B cell (primary cell): ENCODE measurements at regions not wholly inside any gene's neighbourhood (a gene's known extent, or its start where the extent isn't known, plus 50 kb on each side); places are given as distances from the start of the nearest gene placed in this dataset.

Source experiments
- ATAC-seq: fragments of 200-7000 bp; cut with Tn5 transposase; one replicate; pipeline ENCODE4 v1.10.0; 2021; ENCODE audit warnings: low read depth, mild to moderate bottlenecking, moderate number of reproducible peaks, moderate library complexity
- CTCF ChIA-PET: fragments of 350-600 bp; sonication (Branson Sonifier 250); formaldehyde crosslinking; loops from one replicate; lab custom pipeline; 2021; ENCODE audit warnings: antibody characterized with exemption, inconsistent platforms; lab: Charles Lee
- POLR2A ChIA-PET: fragments of 350-600 bp; sonication (Branson Sonifier 250); formaldehyde crosslinking; loops from one replicate; lab custom pipeline; 2021; ENCODE audit warnings: antibody characterized with exemption; lab: Charles Lee
- DNase-seq: peaks from one replicate; pipeline ENCODE4 v3.0.0; 2013
- H2AFZ ChIP-seq: 2 replicates; pipeline ENCODE4 v1.6.1; 2012; ENCODE audit warnings: mild to moderate bottlenecking, low read depth, low read length; ENCODE audit not compliant: insufficient read depth, poor library complexity, severe bottlenecking
- H3K27ac ChIP-seq, 2 donors: 1 replicate in 1 of 2; 2 replicates in 1 of 2; pipeline ENCODE4 v1.5.1; 2012 to 2013; ENCODE audit warnings: low read length in 2 of 2, mild to moderate bottlenecking in 2 of 2, moderate library complexity in 1 of 2
- H3K27me3 ChIP-seq, 4 experiments: fragments of 200-600 bp in 1 of 4; sonication (generic) in 1 of 4; replicated peaks in 1 of 4; 1 replicate in 2 of 4; 2 replicates in 2 of 4; pipeline versions ENCODE4 v1.6.1 to v1.7.0; 2013 to 2016; ENCODE audit warnings: low read length in 3 of 4, mild to moderate bottlenecking in 2 of 4, mixed read lengths in 1 of 4, moderate library complexity in 1 of 4; ENCODE audit not compliant: insufficient read depth in 4 of 4, control insufficient read depth in 3 of 4; ENCODE audit errors: control extremely low read depth in 1 of 4
- H3K36me3 ChIP-seq, 2 experiments: replicated peaks in 1 of 2; 1 replicate in 1 of 2; 2 replicates in 1 of 2; pipeline versions ENCODE4 v1.6.1 to v1.7.1; 2013; ENCODE audit warnings: low read length in 1 of 2; ENCODE audit not compliant: insufficient read depth in 2 of 2, control insufficient read depth in 1 of 2; ENCODE audit errors: control extremely low read depth in 1 of 2, extremely low read depth in 1 of 2
- H3K4me1 ChIP-seq, 2 donors: fragments of 200-600 bp in 1 of 2; sonication (generic) in 1 of 2; 1 replicate in 1 of 2; 2 replicates in 1 of 2; pipeline versions ENCODE4 v1.5.1 to v1.6.1; 2013 to 2017; ENCODE audit warnings: low read length in 2 of 2; ENCODE audit not compliant: control insufficient read depth in 2 of 2, insufficient read depth in 2 of 2
- H3K4me2 ChIP-seq: replicated peaks from 2 replicates; pipeline ENCODE3; 2012; ENCODE audit warnings: mild to moderate bottlenecking, low read depth, low read length; ENCODE audit not compliant: poor library complexity, severe bottlenecking
- H3K4me3 ChIP-seq, 5 experiments: fragments of 200-600 bp in 1 of 5; sonication (generic) in 1 of 5; 1 replicate in 3 of 5; 2 replicates in 2 of 5; pipeline versions ENCODE4 v1.5.1 to v1.7.0; 2011 to 2016; ENCODE audit warnings: low read length in 4 of 5, mild to moderate bottlenecking in 4 of 5, low read depth in 2 of 5, control low read depth in 1 of 5, moderate library complexity in 1 of 5; ENCODE audit not compliant: insufficient read depth in 1 of 5; ENCODE audit errors: control extremely low read depth in 1 of 5, extremely low read depth in 1 of 5
- H3K79me2 ChIP-seq: fragments of 200-600 bp; sonication (generic); one replicate; pipeline ENCODE4 v1.6.0; 2016; ENCODE audit warnings: low read length; ENCODE audit not compliant: control insufficient read depth, insufficient read depth
- H3K9ac ChIP-seq: fragments of 200-600 bp; sonication (generic); 2 replicates; pipeline ENCODE4 v1.6.1; 2017; ENCODE audit warnings: mild to moderate bottlenecking, low read length, moderate library complexity
- H3K9me3 ChIP-seq, 3 donors: one replicate each; pipeline versions ENCODE4 v1.6.1 to v1.7.1; 2013; ENCODE audit warnings: low read length in 2 of 3; ENCODE audit not compliant: control insufficient read depth in 2 of 3, insufficient read depth in 1 of 3; ENCODE audit errors: control extremely low read depth in 1 of 3
- H4K20me1 ChIP-seq: 2 replicates; pipeline ENCODE4 v1.6.0; 2012; ENCODE audit warnings: mild to moderate bottlenecking, low read length; ENCODE audit not compliant: insufficient read depth, control insufficient read depth, poor library complexity, severe bottlenecking
- H3K27ac Mint-ChIP-seq: one replicate; pipeline ENCODE4 v1.8.0; 2021; ENCODE audit warnings: mixed read lengths
- H3K27me3 Mint-ChIP-seq: one replicate; pipeline ENCODE4 v1.8.0; 2021; ENCODE audit warnings: mixed read lengths
- H3K4me1 Mint-ChIP-seq: one replicate; pipeline ENCODE4 v1.8.0; 2021; ENCODE audit warnings: mixed read lengths
- H3K4me3 Mint-ChIP-seq: one replicate; pipeline ENCODE4 v1.8.0; 2021; ENCODE audit warnings: mixed read lengths
- H3K9me3 Mint-ChIP-seq: one replicate; pipeline ENCODE4 v1.8.0; 2022; ENCODE audit warnings: mixed read lengths; ENCODE audit not compliant: insufficient read depth
- CTCF ChIP-seq: fragments of 200-600 bp; IDR thresholded peaks from one replicate; pipeline ENCODE4 v1.8.0; 2022; ENCODE audit warnings: antibody characterized with exemption, mild to moderate bottlenecking
- EZH2 ChIP-seq: IDR thresholded peaks from 2 replicates; pipeline ENCODE4 v1.6.1; 2012; ENCODE audit warnings: borderline replicate concordance, low read depth, mild to moderate bottlenecking, moderate library complexity, low read length; ENCODE audit not compliant: insufficient read depth, poor library complexity, severe bottlenecking
- WGBS: methylation state at CpG from one replicate; pipeline ENCODE4 v1.1.5; 2013; ENCODE audit warnings: missing lambda C conversion rate; ENCODE audit not compliant: insufficient coverage; 5-methylcytosine and 5-hydroxymethylcytosine counted together
- intact Hi-C: fragments of 100-400 bp; cut with micrococcal nuclease; formaldehyde crosslinking; loops from one replicate; pipeline ENCODE4 v1.10.0; 2022

DNA sequence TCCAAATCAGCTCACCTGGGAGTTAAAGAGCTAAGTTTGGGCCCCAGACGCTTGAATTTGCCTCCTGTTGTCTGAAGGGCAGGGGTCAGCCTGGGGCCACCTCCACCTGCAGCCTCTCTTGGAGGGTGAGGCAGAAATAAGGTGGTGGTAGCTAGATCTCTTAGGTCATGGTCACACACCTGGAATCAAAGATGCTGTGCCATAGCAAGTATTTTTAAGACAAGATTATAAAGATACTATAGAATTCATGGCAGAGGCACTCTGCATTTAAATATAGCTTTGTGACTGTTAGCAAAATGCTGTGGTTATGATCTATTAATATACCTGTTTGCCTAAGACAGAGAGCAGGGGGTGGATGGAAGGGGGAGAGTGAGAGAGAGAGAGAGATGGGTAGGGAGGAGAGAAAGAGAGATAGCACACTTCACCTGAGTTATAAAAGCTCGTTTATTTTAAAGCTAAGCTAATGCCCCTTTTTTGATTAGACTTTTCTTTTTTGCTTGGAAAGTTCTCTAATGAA lies 242.7 kb downstream of the TMEM182 start:
- no peaks in the 10 kb centered on the region for H3K9me3 ChIP-seq
- H3K4me3 Mint-ChIP-seq, result no peak overlapping the region
- no peak for TF ChIP-seq CTCF
- no peak for TF ChIP-seq EZH2
- ATAC-seq (no peak), DNase-seq (no peak)
- H3K27me3 ChIP-seq, result no peaks in the 10 kb centered on the region
- no peaks in the 10 kb centered on the region for H4K20me1 ChIP-seq
- H3K36me3 ChIP-seq, result no peaks in the 10 kb centered on the region
- no peak overlapping the region for H3K4me2 ChIP-seq
- no peak overlapping the region for H3K4me3 ChIP-seq
- intact Hi-C loops, result no loop called here
- no peaks in the 10 kb centered on the region for H3K27me3 Mint-ChIP-seq
- H3K27ac ChIP-seq, result no peak overlapping the region
- H3K79me2 ChIP-seq, result no peaks in the 10 kb centered on the region
- H3K9ac ChIP-seq, result no peak overlapping the region
- no peak overlapping the region for H3K27ac Mint-ChIP-seq
- no peak overlapping the region for H2AFZ ChIP-seq
- POLR2A ChIA-PET, result no interaction called here
- CTCF ChIA-PET, result no interaction called here
- no peaks in the 10 kb centered on the region for H3K4me1 ChIP-seq
- H3K4me1 Mint-ChIP-seq, result no peaks in the 10 kb centered on the region
- peaks cover 10% of the 10 kb centered on the region for H3K9me3 Mint-ChIP-seq
- 56% methylated on average over 1 of the region's 2 CpGs for WGBS

DNA sequence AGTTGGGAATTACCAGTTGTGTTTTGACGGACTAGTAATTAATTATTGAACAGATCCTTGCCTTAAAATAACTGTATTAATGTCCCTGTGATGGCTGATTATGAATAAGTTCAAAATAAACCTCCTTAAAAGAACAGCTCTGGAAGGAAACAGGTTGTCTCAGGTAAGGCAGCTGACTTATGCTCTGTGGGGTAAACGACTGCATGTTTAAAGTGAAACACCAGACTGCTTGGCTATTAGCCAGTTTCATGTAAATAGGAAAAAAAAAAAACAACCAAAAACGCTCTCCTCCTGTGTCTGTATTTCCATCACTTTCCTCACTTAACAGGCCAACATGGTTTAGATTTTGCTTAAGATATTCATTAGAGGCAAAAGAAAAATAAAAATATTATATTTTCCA lies 243.6 kb downstream of the TMEM182 start:
- Histone ChIP-seq H3K4me1 (no peaks in the 10 kb centered on the region), H3K4me3 (no peak overlapping the region), H3K27ac (no peak overlapping the region), H3K4me2 (no peak overlapping the region), H3K79me2 (no peaks in the 10 kb centered on the region), H3K9ac (no peak overlapping the region), H3K9me3 (no peaks in the 10 kb centered on the region), H3K36me3 (no peaks in the 10 kb centered on the region), H2AFZ (no peak overlapping the region), H4K20me1 (no peaks in the 10 kb centered on the region), H3K27me3 (no peaks in the 10 kb centered on the region)
- ChIA-PET POLR2A (no interaction called here), CTCF (no interaction called here)
- H3K4me1 Mint-ChIP-seq, result no peaks in the 10 kb centered on the region
- ATAC-seq (no peak), DNase-seq (no peak)
- no peak overlapping the region for H3K27ac Mint-ChIP-seq
- TF ChIP-seq EZH2 (no peak), CTCF (no peak)
- WGBS, result no CpG with 5 or more reads among the region's 3 CpGs
- H3K9me3 Mint-ChIP-seq, result peaks cover 10% of the 10 kb centered on the region
- intact Hi-C loops, result no loop called here
- no peaks in the 10 kb centered on the region for H3K27me3 Mint-ChIP-seq
- no peak overlapping the region for H3K4me3 Mint-ChIP-seq
